ENCODE measurements at regions not wholly inside any gene's neighbourhood (a gene's known extent, or its start where the extent isn't known, plus 50 kb on each side); places are given as distances from the start of the nearest gene placed in this dataset.

DNA sequence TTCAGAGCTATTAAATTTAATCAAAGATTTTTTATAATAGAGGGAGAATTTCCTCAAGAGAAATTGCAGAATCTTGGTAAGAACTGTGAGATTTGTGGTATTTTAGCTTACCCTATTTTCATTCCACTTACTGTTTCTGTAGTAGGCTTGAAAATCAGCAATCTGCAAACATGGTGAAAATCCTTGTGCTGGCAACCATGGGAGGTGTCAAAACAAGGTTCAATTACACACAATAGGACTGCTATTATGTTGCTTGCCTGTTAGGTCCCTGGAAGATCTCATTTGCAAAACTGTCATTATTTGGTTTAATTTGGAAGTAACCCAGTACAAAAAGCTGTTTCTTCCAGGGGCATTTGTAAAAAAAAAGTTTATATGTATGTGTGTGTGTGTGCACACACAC, 662.8 kb upstream of the SLITRK6 start:
- no peaks in the 10 kb centered on the region for H3K9me3 Mint-ChIP-seq
- H3K79me1 ChIP-seq (ENCODE audit: insufficient read depth, low read depth, low read length, poor library complexity, severe bottlenecking) = no peaks in the 10 kb centered on the region
- TF ChIP-seq, protein P1, sequence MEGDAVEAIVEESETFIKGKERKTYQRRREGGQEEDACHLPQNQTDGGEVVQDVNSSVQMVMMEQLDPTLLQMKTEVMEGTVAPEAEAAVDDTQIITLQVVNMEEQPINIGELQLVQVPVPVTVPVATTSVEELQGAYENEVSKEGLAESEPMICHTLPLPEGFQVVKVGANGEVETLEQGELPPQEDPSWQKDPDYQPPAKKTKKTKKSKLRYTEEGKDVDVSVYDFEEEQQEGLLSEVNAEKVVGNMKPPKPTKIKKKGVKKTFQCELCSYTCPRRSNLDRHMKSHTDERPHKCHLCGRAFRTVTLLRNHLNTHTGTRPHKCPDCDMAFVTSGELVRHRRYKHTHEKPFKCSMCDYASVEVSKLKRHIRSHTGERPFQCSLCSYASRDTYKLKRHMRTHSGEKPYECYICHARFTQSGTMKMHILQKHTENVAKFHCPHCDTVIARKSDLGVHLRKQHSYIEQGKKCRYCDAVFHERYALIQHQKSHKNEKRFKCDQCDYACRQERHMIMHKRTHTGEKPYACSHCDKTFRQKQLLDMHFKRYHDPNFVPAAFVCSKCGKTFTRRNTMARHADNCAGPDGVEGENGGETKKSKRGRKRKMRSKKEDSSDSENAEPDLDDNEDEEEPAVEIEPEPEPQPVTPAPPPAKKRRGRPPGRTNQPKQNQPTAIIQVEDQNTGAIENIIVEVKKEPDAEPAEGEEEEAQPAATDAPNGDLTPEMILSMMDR (conservative IDR thresholded peaks at IDR 0.05) = no peak

More for the DNA sequence above, 662.8 kb upstream of the SLITRK6 start:
- Mint-ChIP-seq H3K4me3 (no peak overlapping the region), H3K36me3 (ENCODE audit: insufficient read depth in 1 of 3, low read depth in 3 of 3) (no peaks in the 10 kb centered on the region), H3K27ac (no peak overlapping the region), H3K27me3 (ENCODE audit: low read depth) (no peaks in the 10 kb centered on the region), H3K4me1 (peaks cover 3 to 6% of the 10 kb centered on the region in 2 experiments)
- Histone ChIP-seq H4K8ac (replicated peaks; ENCODE audit: insufficient read length, low read depth, low read length) (no peak overlapping the region), H3K27ac (ENCODE audit: insufficient read length, low read depth, low read length) (no peak overlapping the region), H3K27me3 (ENCODE audit: insufficient read depth, low read length) (no peaks in the 10 kb centered on the region), H3K9ac (ENCODE audit: extremely low read depth, insufficient read length, low read length) (no peak overlapping the region), H3K4ac (ENCODE audit: low read depth, low read length) (no peak overlapping the region), H3K56ac (ENCODE audit: insufficient read length, low read depth, low read length) (no peak overlapping the region), H2BK15ac (ENCODE audit: low read depth, low read length) (no peak overlapping the region), H2AFZ (ENCODE audit: low read length) (no peak overlapping the region), H2BK12ac (ENCODE audit: insufficient read length, low read depth, low read length) (no peak overlapping the region), H2BK120ac (ENCODE audit: low read depth, low read length, poor library complexity, severe bottlenecking) (no peak overlapping the region), H4K20me1 (ENCODE audit: control insufficient read depth, insufficient read depth, insufficient read length) (no peaks in the 10 kb centered on the region), H4K5ac (ENCODE audit: insufficient read length, low read depth, low read length) (no peak overlapping the region), H4K91ac (ENCODE audit: insufficient read length, low read depth, low read length) (no peak overlapping the region), H2BK20ac (ENCODE audit: low read depth, low read length, poor library complexity, severe bottlenecking) (no peak overlapping the region), H3K23ac (ENCODE audit: insufficient read length, low read depth, low read length) (no peak overlapping the region), H2BK5ac (ENCODE audit: insufficient read length, low read length) (no peak overlapping the region), H3K14ac (ENCODE audit: insufficient read depth, low read length) (no peak overlapping the region), H3K9me3 (ENCODE audit: control insufficient read depth, low read depth, low read length) (no peaks in the 10 kb centered on the region), H3K4me1 (ENCODE audit: insufficient read depth, low read length) (no peaks in the 10 kb centered on the region), H3K4me2 (ENCODE audit: insufficient read depth, insufficient read length, low read length) (no peak overlapping the region), H3K23me2 (ENCODE audit: insufficient read length, low read depth, low read length, poor library complexity, severe bottlenecking) (no peaks in the 10 kb centered on the region), H3K18ac (ENCODE audit: insufficient read length, low read depth, low read length) (no peak overlapping the region), H3K79me2 (ENCODE audit: insufficient read depth, low read length) (no peaks in the 10 kb centered on the region), H3T11ph (ENCODE audit: low read length) (no peak overlapping the region), H2AK5ac (ENCODE audit: insufficient read length, low read length) (no peak overlapping the region)
- no peak for DNase-seq

Measured in H9 (cell line).